Spleen (tissue), 11 donors: ENCODE measurements at regions not wholly inside any gene's neighbourhood (a gene's known extent, or its start where the extent isn't known, plus 50 kb on each side); places are given as distances from the start of the nearest gene placed in this dataset.

Source experiments
- DNase-seq: peaks from one replicate; pipeline ENCODE4 v3.0.0-alpha.2; 2020
- H3K27ac ChIP-seq, 8 donors: fragments of 200-600 bp; sonication (generic) in 7 of 8; 1 replicate in 4 of 8; 2 replicates in 4 of 8; pipeline versions ENCODE4 v1.5.0 to v1.8.0; 2016 to 2021; ENCODE audit warnings: inconsistent platforms in 4 of 8, mild to moderate bottlenecking in 4 of 8, moderate library complexity in 1 of 8
- H3K27me3 ChIP-seq, 7 donors: fragments of 200-600 bp; sonication (generic) in 6 of 7; replicated peaks in 1 of 7; 1 replicate in 4 of 7; 2 replicates in 3 of 7; pipeline versions ENCODE4 v1.5.0 to v1.8.0; 2016 to 2021; ENCODE audit warnings: inconsistent platforms in 3 of 7, mild to moderate bottlenecking in 1 of 7
- H3K36me3 ChIP-seq, 6 donors: fragments of 200-600 bp; sonication (generic) in 5 of 6; 1 replicate in 4 of 6; 2 replicates in 2 of 6; pipeline versions ENCODE4 v1.5.0 to v1.8.0; 2016 to 2021; ENCODE audit warnings: inconsistent platforms in 2 of 6
- H3K4me1 ChIP-seq, 6 donors: fragments of 200-600 bp; sonication (generic) in 5 of 6; 1 replicate in 3 of 6; 2 replicates in 3 of 6; pipeline versions ENCODE4 v1.5.0 to v1.8.0; 2016 to 2021; ENCODE audit warnings: inconsistent platforms in 3 of 6
- H3K4me3 ChIP-seq, 8 donors: fragments of 200-600 bp; sonication (generic) in 7 of 8; 1 replicate in 4 of 8; 2 replicates in 4 of 8; pipeline versions ENCODE4 v1.5.0 to v1.8.0; 2016 to 2021; ENCODE audit warnings: inconsistent platforms in 4 of 8, mild to moderate bottlenecking in 4 of 8, moderate library complexity in 2 of 8
- H3K9me3 ChIP-seq, 8 donors: fragments of 200-600 bp; sonication (generic) in 7 of 8; 1 replicate in 4 of 8; 2 replicates in 4 of 8; pipeline versions ENCODE4 v1.5.0 to v1.8.0; 2016 to 2021; ENCODE audit warnings: inconsistent platforms in 4 of 8
- CTCF ChIP-seq, 11 experiments: fragments of 200-600 bp in 7 of 11; fragments of 450-650 bp in 4 of 11; sonication (generic) in 4 of 11; IDR thresholded peaks in 8 of 11; conservative IDR thresholded peaks in 3 of 11; 1 replicate in 7 of 11; 2 replicates in 4 of 11; pipeline versions ENCODE4 v1.4.0 to v1.8.0; 2016 to 2021; ENCODE audit warnings: antibody characterized with exemption in 11 of 11, inconsistent platforms in 4 of 11, mild to moderate bottlenecking in 1 of 11
- POLR2A ChIP-seq, 3 donors: fragments of 450-650 bp; IDR thresholded peaks; one replicate each; pipeline ENCODE4 v1.5.1; 2017; ENCODE audit warnings: antibody characterized with exemption in 3 of 3, mild to moderate bottlenecking in 1 of 3
- POLR2AphosphoS5 ChIP-seq, 3 donors: sonication (generic); formaldehyde crosslinking; IDR thresholded peaks; one replicate each; pipeline ENCODE4 v1.5.1; 2017; ENCODE audit warnings: antibody characterized with exemption in 3 of 3
- WGBS, 5 donors: extraction: QIAGEN DNeasy Blood & Tissue Kit in 3 of 5; methylation state at CpG; one replicate each; pipeline versions ENCODE4 v1.1.5 to v1.1.7; 2013 to 2018; 5-methylcytosine and 5-hydroxymethylcytosine counted together
- intact Hi-C: fragments of 100-400 bp; cut with DNase I; formaldehyde crosslinking; loops from one replicate; pipeline ENCODE4 v1.15.0; 2023; ENCODE audit warnings: low total_unique reads
- donor health status: healthy with polysubstance abuse.
- donor health status: DM: no; HTN: no; CAD: no; lungs with moderate emphysema.
- donor health status: DM: no; HTN: no; CAD: no.
- donor health status: Bipolar disorder and iron deficiency.
- donor health status: healthy.
- donor health status: DM: no; HTN: no; CAD: no.
- donor health status: DM: yes; HTN: yes; CAD: no.

GRCh38 chr18:47725656-47726055, 204.8 kb downstream of the SMAD2 start:
- intact Hi-C loops = no loop called here
- WGBS, 5 donors = 76 to 91% (median 88%) methylated on average over 3 of the region's 3 CpGs
- H3K27ac ChIP-seq = no peak overlapping the region
- DNase-seq = no peak
- TF ChIP-seq CTCF (IDR thresholded peaks at IDR 0.05 in 8 of 11, conservative IDR thresholded peaks at IDR 0.05 in 3 of 11) (no peak), POLR2A (IDR thresholded peaks at IDR 0.05) (no peak), POLR2AphosphoS5 (IDR thresholded peaks at IDR 0.05) (no peak)
- no peak overlapping the region for H3K4me3 ChIP-seq
- H3K36me3 ChIP-seq = no peaks in the 10 kb centered on the region
- H3K4me1 ChIP-seq = no peaks in the 10 kb centered on the region
- H3K27me3 ChIP-seq = peaks cover 0 to 12% (median 0%) of the 10 kb centered on the region in 7 donors
- no peaks in the 10 kb centered on the region for H3K9me3 ChIP-seq

DNA sequence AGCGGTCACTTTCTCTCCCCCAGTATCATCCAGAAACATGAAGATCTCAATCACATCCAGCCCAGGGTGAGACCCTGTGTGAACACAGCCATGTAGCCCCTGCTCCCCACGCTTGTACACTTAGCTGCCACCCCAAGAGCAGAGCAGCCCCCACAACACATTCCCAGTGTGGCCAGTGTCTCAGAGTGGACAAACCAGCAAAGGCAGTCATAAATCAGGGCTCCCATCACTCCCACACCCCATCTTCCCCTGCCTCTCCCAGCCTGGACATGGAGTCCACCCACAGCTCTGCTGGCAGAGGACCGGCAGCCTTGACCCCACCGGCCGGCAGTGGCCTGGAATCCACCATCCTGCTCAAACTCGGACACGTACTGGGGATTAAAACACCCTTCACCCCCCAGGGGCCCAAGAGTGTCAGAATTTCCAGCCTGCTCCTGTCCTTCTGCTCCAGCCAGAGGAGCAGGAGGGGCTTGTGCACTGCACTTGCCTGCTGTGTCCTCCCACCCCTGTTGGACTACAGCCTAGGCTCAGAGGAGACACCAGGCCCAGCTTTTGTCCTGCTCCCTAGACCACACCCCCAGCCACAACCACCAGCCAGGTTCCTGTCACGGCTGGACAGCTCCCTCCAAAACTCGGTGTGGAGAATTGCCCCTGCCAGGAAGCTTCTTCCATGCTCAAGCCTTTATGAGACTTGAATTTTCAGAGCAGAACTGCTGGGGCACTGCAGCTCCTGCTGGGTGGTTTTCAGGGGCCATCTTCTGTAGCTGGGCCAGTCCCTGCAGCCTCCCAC, 206.1 kb downstream of the SMAD2 start:
- H3K27me3 ChIP-seq = peaks cover 0 to 15% (median 0%) of the 10 kb centered on the region in 7 donors
- no peak for DNase-seq
- H3K36me3 ChIP-seq = no peaks in the 10 kb centered on the region
- H3K27ac ChIP-seq = no peak overlapping the region
- no peaks in the 10 kb centered on the region for H3K4me1 ChIP-seq
- peaks cover 0 to 4% (median 0%) of the 10 kb centered on the region in 8 donors for H3K9me3 ChIP-seq
- no peak for TF ChIP-seq CTCF (IDR thresholded peaks at IDR 0.05 in 8 of 11, conservative IDR thresholded peaks at IDR 0.05 in 3 of 11)
- TF ChIP-seq POLR2AphosphoS5 (IDR thresholded peaks at IDR 0.05) = no peak
- no peak for TF ChIP-seq POLR2A (IDR thresholded peaks at IDR 0.05)
- intact Hi-C loops = no loop called here
- H3K4me3 ChIP-seq = no peak overlapping the region
- 44 to 68% (median 54%) methylated on average over 9 of the region's 9 CpGs for WGBS, 5 donors

GRCh38 chr18:47721876-47722275, 208.6 kb downstream of the SMAD2 start:
- no peak for TF ChIP-seq POLR2A (IDR thresholded peaks at IDR 0.05)
- no peak for TF ChIP-seq CTCF (IDR thresholded peaks at IDR 0.05 in 8 of 11, conservative IDR thresholded peaks at IDR 0.05 in 3 of 11)
- no peak for TF ChIP-seq POLR2AphosphoS5 (IDR thresholded peaks at IDR 0.05)
- Histone ChIP-seq H3K27me3 (peaks cover 0 to 18% (median 0%) of the 10 kb centered on the region in 7 donors), H3K4me1 (no peaks in the 10 kb centered on the region), H3K9me3 (peaks cover 0 to 4% (median 0%) of the 10 kb centered on the region in 8 donors), H3K36me3 (no peaks in the 10 kb centered on the region), H3K27ac (no peak overlapping the region), H3K4me3 (no peak overlapping the region)
- intact Hi-C loops = no loop called here
- DNase-seq = no peak
- 73 to 81% (median 81%) methylated on average over 16 of the region's 16 CpGs for WGBS, 5 donors

GRCh38 chr18:47720741-47721140, 209.7 kb downstream of the SMAD2 start:
- no peaks in the 10 kb centered on the region for H3K36me3 ChIP-seq
- no peak for DNase-seq
- no peaks in the 10 kb centered on the region for H3K4me1 ChIP-seq
- H3K9me3 ChIP-seq = peaks cover 0 to 4% (median 0%) of the 10 kb centered on the region in 8 donors
- H3K27me3 ChIP-seq = peaks cover 0 to 15% (median 0%) of the 10 kb centered on the region in 7 donors
- intact Hi-C loops = no loop called here
- no peak overlapping the region for H3K27ac ChIP-seq
- H3K4me3 ChIP-seq = no peak overlapping the region
- WGBS, 5 donors = 86 to 94% (median 91%) methylated on average over 3 of the region's 3 CpGs
- TF ChIP-seq CTCF (IDR thresholded peaks at IDR 0.05 in 8 of 11, conservative IDR thresholded peaks at IDR 0.05 in 3 of 11) (no peak), POLR2AphosphoS5 (IDR thresholded peaks at IDR 0.05) (no peak)
